Retinal pigment epithelial cell (primary cell): ENCODE measurements at regions not wholly inside any gene's neighbourhood (a gene's known extent, or its start where the extent isn't known, plus 50 kb on each side); places are given as distances from the start of the nearest gene placed in this dataset.
"Not testable (repeated sequence)": the region's sequence is repeated elsewhere in the genome, so short reads cannot be mapped to it uniquely, and the experiment has no call there.

Experiments used
- DNase-seq: peaks from one replicate; pipeline ENCODE4 v3.0.0-alpha.2; 2010; ENCODE audit warnings: low read depth
- H3K4me3 ChIP-seq: 2 replicates; pipeline ENCODE4 v1.5.1; 2011; ENCODE audit warnings: mild to moderate bottlenecking, low read length, control low read depth, moderate library complexity
- TF ChIP-seq, protein P1 (sequence below): conservative IDR thresholded peaks from 2 replicates; pipeline ENCODE4 v1.5.1; 2011; ENCODE audit warnings: low read depth, low read length, control low read depth, inconsistent platforms

DNA sequence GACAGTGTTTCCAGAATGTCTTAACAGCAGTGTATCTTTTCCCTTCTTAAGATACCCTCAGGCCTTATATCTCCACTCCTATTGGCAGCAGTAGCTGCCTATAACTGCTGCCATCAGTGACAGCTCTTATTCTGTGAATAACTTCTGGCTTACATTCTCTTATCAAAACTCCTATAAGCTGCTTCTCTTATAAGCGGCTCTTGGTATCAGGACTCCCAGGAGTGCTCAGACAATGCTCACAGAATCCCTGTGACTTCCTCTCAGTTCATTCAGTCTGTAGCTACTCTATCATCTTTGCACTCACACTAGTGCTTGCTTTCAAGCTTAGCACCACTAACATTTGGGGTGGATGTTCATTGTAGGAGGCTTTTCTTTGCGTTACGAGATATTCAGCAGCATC, 143.7 kb upstream of the CDH7 start:
- no peak overlapping the region for H3K4me3 ChIP-seq
- DNase-seq, result no peak
- TF ChIP-seq, protein P1, sequence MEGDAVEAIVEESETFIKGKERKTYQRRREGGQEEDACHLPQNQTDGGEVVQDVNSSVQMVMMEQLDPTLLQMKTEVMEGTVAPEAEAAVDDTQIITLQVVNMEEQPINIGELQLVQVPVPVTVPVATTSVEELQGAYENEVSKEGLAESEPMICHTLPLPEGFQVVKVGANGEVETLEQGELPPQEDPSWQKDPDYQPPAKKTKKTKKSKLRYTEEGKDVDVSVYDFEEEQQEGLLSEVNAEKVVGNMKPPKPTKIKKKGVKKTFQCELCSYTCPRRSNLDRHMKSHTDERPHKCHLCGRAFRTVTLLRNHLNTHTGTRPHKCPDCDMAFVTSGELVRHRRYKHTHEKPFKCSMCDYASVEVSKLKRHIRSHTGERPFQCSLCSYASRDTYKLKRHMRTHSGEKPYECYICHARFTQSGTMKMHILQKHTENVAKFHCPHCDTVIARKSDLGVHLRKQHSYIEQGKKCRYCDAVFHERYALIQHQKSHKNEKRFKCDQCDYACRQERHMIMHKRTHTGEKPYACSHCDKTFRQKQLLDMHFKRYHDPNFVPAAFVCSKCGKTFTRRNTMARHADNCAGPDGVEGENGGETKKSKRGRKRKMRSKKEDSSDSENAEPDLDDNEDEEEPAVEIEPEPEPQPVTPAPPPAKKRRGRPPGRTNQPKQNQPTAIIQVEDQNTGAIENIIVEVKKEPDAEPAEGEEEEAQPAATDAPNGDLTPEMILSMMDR, result no peak

DNA sequence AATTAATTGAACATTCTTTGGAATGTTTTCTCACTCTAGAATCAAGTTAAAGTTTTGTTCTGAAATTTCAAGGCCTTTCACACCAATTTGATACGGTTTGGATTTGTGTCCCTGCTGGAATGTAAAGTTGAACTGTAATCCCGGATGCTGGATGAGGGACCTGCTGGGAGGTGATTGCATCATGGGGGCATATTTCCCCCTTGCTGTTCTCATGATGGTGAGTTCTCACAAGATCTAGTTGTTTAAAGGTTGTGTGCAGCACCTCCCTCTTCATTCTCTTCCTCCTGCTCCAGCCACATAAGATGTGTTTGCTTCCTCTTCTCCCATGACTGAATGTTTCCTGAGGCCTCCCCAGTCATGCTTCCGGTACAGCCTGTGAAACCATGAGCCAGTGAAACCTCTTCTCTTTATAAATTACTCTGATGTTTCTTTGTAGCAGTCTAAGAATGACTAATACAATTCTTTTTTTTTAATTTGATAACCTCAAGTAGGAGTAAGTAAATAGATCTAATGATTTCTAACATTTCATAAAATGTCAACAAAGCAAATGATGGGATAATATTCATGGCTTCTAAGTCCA, 144.2 kb upstream of the CDH7 start:
- no peak for DNase-seq
- TF ChIP-seq, protein P1, result no peak
- no peak overlapping the region for H3K4me3 ChIP-seq

DNA sequence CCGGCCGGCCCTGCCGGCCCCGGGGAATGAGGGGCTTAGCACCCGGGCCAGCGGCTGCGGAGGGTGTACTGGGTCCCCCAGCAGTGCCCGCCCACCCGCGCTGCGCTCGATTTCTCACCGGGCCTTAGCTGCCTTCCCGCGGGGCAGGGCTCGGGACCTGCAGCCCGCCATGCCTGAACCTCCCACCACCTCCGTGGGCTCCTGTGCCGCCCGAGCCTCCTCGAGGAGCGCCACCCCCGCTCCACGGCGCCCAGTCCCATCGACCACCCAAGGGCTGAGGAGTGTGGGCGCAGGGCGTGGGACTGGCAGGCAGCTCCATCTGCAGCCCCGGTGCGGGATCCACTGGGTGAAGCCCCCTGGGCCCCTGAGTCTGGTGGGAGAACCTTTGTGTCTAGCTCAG, 145.5 kb upstream of the CDH7 start:
- DNase-seq, result not testable (repeated sequence)

DNA sequence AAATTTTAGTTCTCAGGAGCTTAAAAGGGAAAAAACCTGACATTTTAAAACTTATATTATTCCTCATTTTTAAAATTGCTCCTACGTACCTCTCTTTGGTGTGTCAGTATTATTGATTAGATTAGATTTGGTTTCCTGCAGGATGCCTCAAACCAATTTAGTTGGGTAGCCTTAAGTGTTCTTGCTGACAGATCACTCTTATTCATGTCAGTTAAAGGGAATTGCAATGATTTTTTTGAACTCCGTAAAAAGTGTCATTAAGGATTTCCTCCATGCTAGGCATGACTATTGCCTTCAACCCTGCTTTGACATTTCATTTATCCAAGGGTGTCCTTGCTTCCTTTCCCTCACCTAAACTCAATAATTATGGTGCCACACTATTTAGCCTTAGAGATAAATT, 149.0 kb upstream of the CDH7 start:
- no peak for DNase-seq
- TF ChIP-seq, protein P1, result no peak
- H3K4me3 ChIP-seq, result no peak overlapping the region

More for the DNA sequence above, 145.5 kb upstream of the CDH7 start:
- H3K4me3 ChIP-seq, result not testable (repeated sequence)

DNA sequence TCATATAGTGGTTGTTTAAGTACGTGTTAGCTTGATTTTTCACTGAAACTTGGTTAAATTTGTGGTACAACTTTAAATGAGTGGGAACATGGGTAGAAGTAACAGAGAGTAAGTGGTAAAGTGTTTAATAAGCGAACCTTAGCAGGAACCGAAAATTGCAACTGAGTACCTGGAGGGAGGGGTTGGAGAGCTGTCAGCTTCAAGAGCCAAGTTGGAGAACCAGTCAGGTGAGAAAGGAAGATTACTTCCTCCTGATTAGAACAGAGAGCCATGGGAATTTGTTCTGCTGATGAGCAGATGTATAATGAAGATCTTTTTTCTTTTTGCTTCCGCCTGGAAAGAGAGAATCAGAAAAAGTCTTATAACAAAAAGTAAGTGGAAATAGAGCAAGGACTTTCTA, 158.4 kb upstream of the CDH7 start:
- no peak overlapping the region for H3K4me3 ChIP-seq
- no peak for DNase-seq
- TF ChIP-seq, protein P1, result no peak

DNA sequence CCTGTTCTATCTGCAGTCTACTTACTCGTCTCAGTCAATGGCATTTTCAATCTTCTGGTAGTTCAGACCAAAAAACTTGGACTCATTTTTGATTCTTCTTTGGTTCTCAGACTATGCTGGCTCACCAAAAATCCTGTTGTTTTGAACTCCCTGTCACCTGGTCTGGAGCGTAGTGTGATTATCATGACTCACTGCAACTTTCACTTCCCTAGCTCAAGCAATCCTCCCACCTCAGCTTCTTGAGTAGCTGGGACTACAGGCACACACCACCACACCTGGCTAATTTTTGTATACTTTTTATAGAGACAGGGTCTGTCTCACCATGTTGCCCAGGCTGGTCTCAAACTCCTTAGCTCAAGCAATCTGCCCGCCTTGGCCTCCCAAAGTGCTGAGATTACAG, 163.3 kb upstream of the CDH7 start:
- no peak for DNase-seq
- TF ChIP-seq, protein P1, result no peak
- no peak overlapping the region for H3K4me3 ChIP-seq

DNA sequence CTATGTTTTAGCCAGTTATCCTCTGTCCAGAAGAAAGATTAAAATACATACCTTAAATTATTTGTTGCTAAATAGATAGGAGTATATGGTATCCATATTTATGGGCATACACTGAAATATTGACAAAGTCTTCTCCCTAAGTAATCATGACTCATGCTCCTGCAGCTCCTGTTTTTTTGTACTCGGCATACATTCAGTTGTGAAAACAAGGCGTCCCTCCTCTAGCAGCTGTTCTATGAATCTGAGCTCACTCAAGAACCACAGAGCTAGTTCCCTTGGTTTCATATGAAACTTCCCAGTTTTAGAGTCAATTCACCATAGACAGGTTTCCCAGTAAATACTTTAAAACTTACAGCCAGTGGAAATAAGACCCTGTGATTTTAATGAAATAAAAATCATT, 168.7 kb upstream of the CDH7 start:
- not testable (repeated sequence) for H3K4me3 ChIP-seq, DNase-seq

DNA sequence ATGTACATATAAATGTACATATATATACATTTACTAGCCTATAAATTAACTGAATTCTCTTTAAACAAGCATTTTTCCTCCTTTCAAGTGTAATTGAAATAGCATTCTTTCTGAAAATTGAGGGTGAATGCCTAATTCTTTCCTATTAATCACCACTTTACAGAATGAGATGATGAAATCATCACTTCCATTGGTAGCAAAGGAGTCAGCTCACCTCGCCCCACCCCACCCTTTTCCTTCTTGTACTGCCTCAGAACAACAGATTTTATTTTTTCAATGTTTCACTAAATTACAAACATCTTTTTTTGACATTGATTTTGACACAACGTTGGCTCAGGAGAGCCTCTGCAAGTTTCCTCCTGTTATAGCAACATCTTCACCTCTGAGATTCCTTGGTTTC, 181.9 kb upstream of the CDH7 start:
- DNase-seq, result no peak
- H3K4me3 ChIP-seq, result no peak overlapping the region
- TF ChIP-seq, protein P1, result no peak
